ENCODE measurements at regions not wholly inside any gene's neighbourhood (a gene's known extent, or its start where the extent isn't known, plus 50 kb on each side); places are given as distances from the start of the nearest gene placed in this dataset.
"Not testable (repeated sequence)": the region's sequence is repeated elsewhere in the genome, so short reads cannot be mapped to it uniquely, and the experiment has no call there.

DNA sequence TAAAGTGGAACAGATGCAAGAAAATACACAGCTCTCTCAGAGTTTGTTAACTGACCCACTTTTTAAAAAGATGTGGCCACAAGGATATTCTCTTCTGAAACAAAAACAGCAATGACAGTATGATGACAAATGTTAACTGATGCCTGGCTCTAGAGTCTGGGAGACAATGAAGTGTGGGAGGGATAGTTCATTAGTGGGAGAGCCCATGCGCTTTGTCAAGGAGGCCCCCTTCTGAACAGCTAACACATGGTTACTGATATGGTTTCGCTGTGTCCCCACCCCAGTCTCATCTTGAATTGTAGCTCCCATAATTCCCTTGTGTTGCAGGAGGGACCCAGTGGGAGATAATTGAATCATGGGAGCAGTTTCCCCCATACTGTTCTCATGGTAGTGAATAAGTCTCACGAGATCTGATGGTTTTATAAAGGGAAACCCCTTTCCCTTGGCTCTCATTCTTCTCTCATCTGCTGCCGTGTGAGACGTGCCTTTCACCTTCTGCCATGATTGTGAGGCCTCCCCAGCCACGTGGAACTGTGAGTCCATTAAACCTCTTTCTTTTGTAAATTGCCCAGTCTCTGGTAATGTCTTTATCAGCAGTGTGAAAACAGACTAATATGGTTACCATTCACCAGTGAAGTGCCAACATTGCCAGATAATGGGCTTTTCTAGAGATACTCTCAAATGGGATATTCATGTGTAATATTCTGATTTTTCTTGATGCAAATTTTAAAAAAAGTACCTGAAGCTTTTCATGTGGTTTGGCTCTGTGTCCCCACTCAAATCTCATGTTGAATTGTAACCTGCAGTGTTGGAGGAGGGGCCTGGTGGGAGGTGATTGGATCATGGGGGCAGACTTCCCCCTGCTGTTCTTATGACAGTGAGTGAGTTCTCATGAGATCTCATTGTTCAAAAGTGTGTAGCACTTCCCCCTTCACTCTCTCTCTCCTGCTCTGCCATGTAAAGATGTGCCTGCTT is 435.8 kb downstream of the SHISA9 start:
- intact Hi-C loops (cut with micrococcal nuclease): not testable (repeated sequence)

GRCh38 chr16:13338044-13338443 is 436.6 kb downstream of the SHISA9 start:
- intact Hi-C loops (cut with micrococcal nuclease): no loop called here

- intact Hi-C loops (cut with micrococcal nuclease): no loop called here
Observed at GRCh38 chr16:13342675-13343074, 441.3 kb downstream of the SHISA9 start.

- intact Hi-C loops (cut with micrococcal nuclease): no loop called here
Observed at GRCh38 chr16:13344001-13344400, 442.6 kb downstream of the SHISA9 start.

GRCh38 chr16:13348416-13348815 is 447.0 kb downstream of the SHISA9 start:
- intact Hi-C loops (cut with micrococcal nuclease): no loop called here

DNA sequence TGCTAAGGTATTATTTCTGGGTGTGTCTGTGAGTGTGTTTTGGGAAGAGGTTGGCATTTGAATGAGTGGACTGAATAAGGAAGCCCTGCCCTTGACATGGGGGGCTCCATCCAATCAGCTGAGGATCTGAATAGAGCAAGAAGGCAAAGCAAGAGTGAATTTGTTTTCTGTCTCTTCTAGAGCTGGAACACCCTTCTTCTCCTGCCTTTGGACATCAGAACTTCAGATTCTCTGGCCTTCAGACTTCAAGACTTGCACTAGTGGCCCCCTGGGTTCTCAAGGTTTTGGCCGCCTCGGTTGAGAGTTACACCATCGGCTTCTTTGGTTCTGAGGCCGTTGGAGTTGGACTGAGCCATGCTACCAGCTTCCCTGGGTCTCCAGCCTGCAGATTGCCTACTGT is 448.6 kb downstream of the SHISA9 start:
- intact Hi-C loops (cut with micrococcal nuclease): no loop called here

DNA sequence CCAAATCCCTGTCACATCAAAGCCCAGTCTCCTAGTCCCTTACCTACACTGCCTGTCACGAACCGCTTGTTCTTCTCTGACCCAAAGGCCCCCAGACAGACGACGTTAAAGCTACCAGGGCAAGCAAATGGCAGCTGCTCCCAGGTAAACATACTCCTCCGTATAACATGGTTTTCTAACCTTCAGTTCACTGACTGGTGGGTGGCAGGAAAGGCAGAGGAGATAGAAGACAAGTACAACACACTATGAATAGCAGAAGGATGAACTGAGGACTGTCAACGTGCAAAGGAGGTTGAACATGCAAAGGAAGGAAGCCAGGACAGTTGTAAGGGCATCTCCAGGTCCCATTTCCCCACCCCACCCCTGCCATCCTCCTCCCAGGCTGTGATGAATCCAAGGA is 449.8 kb downstream of the SHISA9 start:
- intact Hi-C loops (cut with micrococcal nuclease): no loop called here

DNA sequence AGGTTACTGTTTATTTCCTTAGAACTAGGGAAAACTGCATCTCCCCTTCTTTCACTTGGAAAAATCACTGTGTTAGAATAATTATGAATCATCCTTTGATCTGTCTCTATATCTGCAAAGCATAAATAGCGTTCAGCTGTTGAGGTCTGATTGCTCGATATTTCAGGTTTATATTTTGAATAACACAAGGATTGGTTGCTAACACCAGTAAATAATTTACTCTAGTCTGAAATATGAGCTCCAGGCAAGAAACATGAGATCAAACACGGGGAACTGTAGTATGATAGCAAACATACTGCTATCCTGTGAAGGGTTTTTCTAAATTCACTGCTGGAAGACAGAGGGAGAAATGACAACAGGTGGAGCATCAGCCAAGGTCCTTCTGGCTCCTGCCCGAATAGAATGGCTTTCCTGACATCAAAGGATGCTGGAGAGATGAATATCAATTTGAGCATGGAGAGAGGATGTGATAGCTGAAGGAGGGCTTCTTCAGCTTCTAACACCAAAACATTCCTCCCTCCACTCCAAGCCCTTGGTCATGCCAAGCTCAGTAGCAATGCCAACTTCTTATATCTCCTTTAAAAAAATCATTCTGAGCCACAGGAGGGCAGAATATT is 450.3 kb downstream of the SHISA9 start:
- intact Hi-C loops (cut with micrococcal nuclease): no loop called here

DNA sequence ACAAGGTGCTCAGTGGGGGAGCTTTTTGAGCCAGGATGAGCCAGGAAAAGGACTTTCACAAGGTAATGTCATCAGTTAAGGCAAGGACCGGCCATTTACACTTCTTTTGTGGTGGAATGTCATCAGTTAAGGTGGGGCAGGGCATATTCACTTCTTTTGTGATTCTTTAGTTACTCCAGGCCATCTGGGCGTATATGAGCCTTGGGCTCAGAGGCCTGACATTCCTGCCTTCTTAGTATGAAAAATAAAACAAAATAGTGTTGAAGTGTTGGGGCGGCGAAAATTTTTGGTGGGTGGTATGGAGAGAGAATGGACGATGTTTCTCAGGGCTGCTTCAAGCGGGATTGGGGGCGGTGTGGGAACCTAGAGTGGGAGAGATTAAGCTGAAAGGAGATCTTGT is 451.4 kb downstream of the SHISA9 start:
- intact Hi-C loops (cut with micrococcal nuclease): not testable (repeated sequence)

DNA sequence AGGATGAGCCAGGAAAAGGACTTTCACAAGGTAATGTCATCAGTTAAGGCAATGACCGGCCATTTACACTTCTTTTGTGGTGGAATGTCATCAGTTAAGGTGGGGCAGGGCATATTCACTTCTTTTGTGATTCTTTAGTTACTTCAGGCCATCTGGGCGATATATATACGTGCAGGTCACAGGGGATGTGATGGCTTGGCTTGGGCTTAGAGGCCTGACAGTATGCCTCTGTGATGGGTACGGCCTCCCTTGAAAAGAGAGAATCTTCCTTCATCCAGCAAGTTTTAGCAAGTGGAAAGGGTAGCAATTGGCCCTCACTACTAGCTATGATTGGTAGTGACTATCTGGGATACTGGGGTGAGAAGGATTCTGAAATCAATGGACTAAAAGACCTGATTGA is 456.4 kb downstream of the SHISA9 start:
- intact Hi-C loops (cut with micrococcal nuclease): not testable (repeated sequence)

DNA sequence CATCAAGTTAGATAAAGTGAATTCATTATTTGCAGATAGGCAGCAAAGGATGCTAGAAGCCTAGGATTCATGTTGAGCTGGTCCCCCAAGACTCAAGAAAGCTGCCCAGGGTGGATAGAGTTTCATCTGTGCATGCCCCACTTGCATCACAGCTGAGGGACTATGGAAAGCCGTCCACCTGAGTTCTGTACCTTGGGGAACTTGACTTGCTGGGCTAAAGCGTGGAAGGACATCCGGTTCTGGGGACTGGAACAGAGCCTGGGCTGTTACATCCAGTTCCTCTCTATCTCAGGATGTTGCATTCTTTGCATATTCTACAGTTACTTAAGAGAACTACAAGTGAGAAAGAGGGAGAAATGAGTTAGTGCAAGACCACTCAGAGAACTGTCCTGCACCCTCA is 458.4 kb downstream of the SHISA9 start:
- intact Hi-C loops (cut with micrococcal nuclease): no loop called here

- intact Hi-C loops (cut with micrococcal nuclease): no loop called here
Observed at GRCh38 chr16:13372421-13372820, 471.0 kb downstream of the SHISA9 start.

- intact Hi-C loops (cut with micrococcal nuclease): no loop called here
Observed at GRCh38 chr16:13376174-13376573, 474.8 kb downstream of the SHISA9 start.

- intact Hi-C loops (cut with micrococcal nuclease): no loop called here
Observed at GRCh38 chr16:13377143-13377542, 475.7 kb downstream of the SHISA9 start.

GRCh38 chr16:13378151-13378550 is 476.8 kb downstream of the SHISA9 start:
- intact Hi-C loops (cut with micrococcal nuclease): no loop called here

GRCh38 chr16:13379266-13379665 is 477.9 kb downstream of the SHISA9 start:
- intact Hi-C loops (cut with micrococcal nuclease): no loop called here

- intact Hi-C loops (cut with micrococcal nuclease): not testable (repeated sequence)
Observed at GRCh38 chr16:13385156-13386040, 484.0 kb downstream of the SHISA9 start.

DNA sequence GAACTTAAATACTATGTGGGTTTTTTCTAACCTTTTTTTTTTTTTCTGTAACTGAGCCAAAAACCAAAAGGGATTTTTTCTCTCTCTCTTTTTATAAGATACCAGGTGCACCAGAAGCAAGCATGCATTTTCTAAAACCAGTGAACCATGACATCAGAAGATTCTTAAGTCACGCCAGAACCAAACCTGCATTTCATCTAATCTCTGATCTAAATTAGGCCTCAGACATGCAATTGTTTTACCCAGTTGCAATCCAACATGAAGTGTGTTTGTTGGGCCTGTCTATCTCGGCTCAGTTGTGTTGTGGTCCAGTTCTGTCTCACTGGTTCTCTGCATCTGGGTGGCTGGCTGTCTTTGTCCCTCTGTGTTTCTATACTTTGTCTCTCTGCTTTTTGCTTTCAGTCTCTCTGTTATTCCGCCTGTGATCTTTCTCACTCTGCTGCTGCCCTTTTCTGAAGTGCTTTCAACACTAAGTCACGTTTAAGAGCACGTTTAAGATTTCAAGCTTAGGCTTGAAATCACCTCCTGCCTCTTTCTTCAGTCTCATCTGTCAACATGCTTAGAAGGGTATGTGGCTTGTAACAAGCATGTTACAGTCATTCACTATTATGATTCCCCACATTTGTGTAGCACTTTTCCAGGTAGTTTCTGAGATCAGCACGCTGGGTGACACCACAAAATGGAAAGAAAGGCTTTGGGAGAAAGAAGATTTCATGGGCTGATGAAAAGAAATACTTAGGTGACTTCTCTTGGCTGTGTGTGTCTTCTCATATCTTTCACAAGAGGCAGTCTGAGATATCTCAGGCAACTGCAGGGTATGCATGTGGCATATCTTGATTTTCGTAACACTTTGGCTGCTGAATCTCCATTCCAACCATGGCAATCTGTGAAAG is 488.9 kb downstream of the SHISA9 start:
- intact Hi-C loops (cut with micrococcal nuclease): no loop called here

GRCh38 chr16:13390986-13391305 is 489.5 kb downstream of the SHISA9 start:
- intact Hi-C loops (cut with micrococcal nuclease): no loop called here

DNA sequence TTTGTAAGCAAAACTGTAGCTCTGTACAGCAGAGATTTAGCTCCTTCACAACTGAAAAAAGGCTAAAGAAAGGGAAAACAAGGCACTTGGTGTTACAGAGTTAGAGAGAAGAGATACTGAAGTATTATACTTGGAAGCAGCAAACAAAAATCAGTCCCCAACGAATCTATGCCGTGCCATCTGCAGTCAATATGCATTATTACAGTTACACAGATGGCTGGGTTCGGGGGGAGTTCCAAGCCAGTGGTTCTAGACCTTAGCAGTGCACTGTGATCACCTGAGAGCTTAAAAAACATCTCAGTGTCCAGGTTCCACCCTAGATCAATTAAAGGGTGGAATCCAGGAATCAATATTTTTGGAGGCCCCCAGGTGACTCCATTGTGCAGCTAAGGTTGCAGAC is 489.9 kb downstream of the SHISA9 start:
- intact Hi-C loops (cut with micrococcal nuclease): no loop called here

DNA sequence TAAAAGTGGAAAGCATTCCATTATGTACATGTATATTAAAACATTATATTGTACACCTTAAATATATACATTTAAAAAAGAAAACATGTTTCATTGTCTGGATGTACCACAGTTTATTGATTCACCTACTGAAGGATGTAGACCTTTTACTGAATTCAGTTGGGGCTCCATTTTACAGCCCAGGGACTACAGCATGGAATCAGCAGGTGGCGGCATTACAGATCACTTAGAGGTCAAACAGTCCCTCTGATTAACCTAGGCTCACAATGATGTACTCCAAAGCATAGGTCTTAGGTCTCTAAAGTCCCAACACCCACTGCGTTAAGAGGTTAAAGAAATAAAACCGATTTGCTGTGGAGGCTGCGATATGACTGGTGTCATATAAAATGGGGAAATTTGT is 490.9 kb downstream of the SHISA9 start:
- intact Hi-C loops (cut with micrococcal nuclease): no loop called here

Data from T-helper 1 cell treated with Interleukin-12 subunit alpha and Interleukin-12 subunit beta and Interleukin-4 antibody, amounts not matched to agents 30 ng/mL and 1 ng/mL, for 36 hours (primary cell).